BJ (cell line): ENCODE measurements at regions not wholly inside any gene's neighbourhood (a gene's known extent, or its start where the extent isn't known, plus 50 kb on each side); places are given as distances from the start of the nearest gene placed in this dataset.

Source experiments
- CTCF ChIA-PET: fragments of 350-600 bp; formaldehyde crosslinking; extraction: SDS; loops from one replicate; lab custom pipeline; 2021; ENCODE audit warnings: antibody characterized with exemption, inconsistent platforms; lab: Yijun Ruan, JAX
- POLR2A ChIA-PET: fragments of 300-600 bp; sonication (Branson Sonifier 250); formaldehyde crosslinking; extraction: SDS; loops from one replicate; lab custom pipeline; 2021; ENCODE audit warnings: antibody characterized with exemption; lab: Charles Lee
- DNase-seq: peaks from one replicate; pipeline ENCODE4 v3.0.0-alpha.2; 2011; ENCODE audit warnings: low read depth
- H3K27me3 ChIP-seq: 2 replicates; pipeline ENCODE4 v1.6.0; 2011; ENCODE audit warnings: low read length; ENCODE audit not compliant: control insufficient read depth, insufficient read depth
- H3K36me3 ChIP-seq: 2 replicates; pipeline ENCODE4 v1.5.1; 2011; ENCODE audit warnings: low read length; ENCODE audit not compliant: control insufficient read depth, insufficient read depth
- H3K4me3 ChIP-seq: 2 replicates; pipeline ENCODE4 v1.5.1; 2011; ENCODE audit warnings: low read depth, mild to moderate bottlenecking, control low read depth, low read length
- CTCF ChIP-seq: IDR thresholded peaks from 2 replicates; pipeline ENCODE4 v1.5.1; 2011; ENCODE audit warnings: low read depth, mild to moderate bottlenecking, control low read depth, inconsistent platforms, low read length, moderate library complexity; ENCODE audit not compliant: insufficient read depth

DNA sequence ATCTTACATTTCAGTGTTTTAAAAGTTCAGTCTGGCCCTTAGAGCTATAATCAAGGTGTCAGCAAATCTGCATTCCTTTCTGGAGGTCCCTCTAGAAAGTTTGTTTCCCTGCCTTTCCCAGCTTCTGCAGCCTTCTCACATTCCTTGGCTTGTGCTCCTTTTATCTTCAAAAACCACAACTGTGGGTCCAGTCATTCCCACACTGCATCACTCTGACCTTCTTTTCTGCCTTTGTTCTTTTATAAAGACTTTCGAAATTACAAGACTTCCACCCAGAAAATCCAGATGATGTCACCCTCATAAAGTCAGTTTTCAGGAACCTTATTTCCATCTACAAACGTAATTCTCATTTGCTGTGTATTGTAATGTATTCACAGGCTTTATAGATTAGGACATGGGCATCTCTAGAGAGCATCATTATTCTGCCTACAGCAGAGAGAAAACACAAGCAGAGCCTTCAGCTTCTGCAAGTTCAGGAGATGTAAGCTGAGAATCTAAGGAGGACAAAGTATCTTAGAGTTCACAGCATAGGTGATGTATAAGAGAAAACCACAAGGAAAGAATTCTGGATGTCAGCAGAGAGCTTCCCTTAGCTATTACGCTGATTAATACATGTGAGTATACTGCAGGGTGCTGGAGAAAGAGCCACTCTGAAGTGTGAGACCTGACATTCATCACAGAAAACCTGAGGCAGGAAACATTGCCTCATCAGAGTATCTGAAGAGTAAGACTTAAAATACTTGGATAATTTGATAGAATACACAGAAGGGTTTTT is 1100.2 kb downstream of the CBLN2 start:
- no peak for TF ChIP-seq CTCF
- Histone ChIP-seq H3K4me3 (no peak overlapping the region), H3K27me3 (no peaks in the 10 kb centered on the region), H3K36me3 (no peaks in the 10 kb centered on the region)
- POLR2A ChIA-PET: no interaction called here
- CTCF ChIA-PET: no interaction called here
- no peak for DNase-seq

DNA sequence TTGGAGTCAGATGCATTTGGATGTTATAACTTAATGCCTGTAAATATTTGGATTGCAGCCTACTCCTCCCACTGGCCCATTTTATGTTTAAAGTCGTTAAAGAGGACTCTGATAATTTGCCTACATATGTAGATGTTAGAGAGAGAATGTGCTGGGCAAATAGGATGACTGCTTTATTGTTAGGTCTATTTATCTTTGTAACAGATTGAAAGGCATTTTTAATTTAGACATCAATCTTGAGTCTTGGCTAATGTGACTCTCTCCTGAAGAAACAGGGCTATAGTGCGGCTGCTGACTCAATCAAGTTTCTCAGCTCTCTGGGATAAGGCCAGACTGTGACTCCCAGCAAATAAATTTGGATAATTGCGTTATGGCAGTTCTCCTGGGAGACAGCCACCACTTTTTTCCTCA is 1101.4 kb downstream of the CBLN2 start:
- no peak overlapping the region for H3K4me3 ChIP-seq
- ChIA-PET CTCF (no interaction called here), POLR2A (no interaction called here)
- H3K27me3 ChIP-seq: no peaks in the 10 kb centered on the region
- no peaks in the 10 kb centered on the region for H3K36me3 ChIP-seq
- TF ChIP-seq CTCF: no peak
- no peak for DNase-seq

- Histone ChIP-seq H3K36me3 (no peaks in the 10 kb centered on the region), H3K27me3 (no peaks in the 10 kb centered on the region), H3K4me3 (no peak overlapping the region)
- no peak for DNase-seq
- no peak for TF ChIP-seq CTCF
- ChIA-PET CTCF (no interaction called here), POLR2A (no interaction called here)
Measured at GRCh38 chr18:71441156-71441555, 1103.0 kb downstream of the CBLN2 start.

DNA sequence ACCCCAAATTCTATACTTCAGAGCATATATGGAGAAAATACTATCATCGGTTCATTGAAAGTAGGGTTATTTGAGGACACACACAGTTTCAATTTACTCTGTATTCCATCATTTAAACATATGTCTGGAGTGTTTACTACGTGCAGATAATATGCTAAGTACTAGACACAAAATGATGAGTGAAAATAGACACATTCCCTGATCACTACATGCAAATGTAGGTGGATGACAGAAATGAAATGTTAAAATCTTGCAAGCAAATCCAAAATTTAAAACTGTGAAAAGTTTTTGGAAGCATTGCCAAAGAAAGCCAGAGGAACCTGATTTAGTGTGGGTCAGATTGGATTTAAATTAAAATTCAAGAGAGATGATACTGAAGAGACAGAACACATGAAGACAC is 1106.6 kb downstream of the CBLN2 start:
- Histone ChIP-seq H3K4me3 (no peak overlapping the region), H3K27me3 (no peaks in the 10 kb centered on the region), H3K36me3 (no peaks in the 10 kb centered on the region)
- ChIA-PET POLR2A (no interaction called here), CTCF (no interaction called here)
- DNase-seq: no peak
- no peak for TF ChIP-seq CTCF

DNA sequence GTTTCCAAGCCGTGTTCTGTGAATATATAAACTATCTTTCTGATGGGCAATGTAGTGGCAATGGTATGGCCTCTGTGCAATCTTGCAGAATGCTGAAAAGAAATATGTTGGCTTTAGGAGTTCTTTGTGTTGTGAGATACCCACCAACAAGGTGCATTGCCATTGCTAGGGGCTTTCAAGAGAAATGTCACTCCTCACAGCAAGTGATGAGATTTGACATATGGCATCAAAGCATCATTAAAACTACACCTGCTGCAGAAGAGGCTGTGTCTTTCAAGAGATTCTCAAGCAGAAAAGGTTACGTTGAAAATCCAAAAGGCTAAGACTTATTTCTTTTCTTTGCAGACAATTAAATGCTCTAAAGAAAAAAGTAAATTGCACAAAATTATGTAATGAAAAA is 1110.8 kb downstream of the CBLN2 start:
- no peak overlapping the region for H3K4me3 ChIP-seq
- no peaks in the 10 kb centered on the region for H3K36me3 ChIP-seq
- no peak for DNase-seq
- TF ChIP-seq CTCF: no peak
- ChIA-PET CTCF (no interaction called here), POLR2A (no interaction called here)
- H3K27me3 ChIP-seq: no peaks in the 10 kb centered on the region
